ENCODE measurements at regions not wholly inside any gene's neighbourhood (a gene's known extent, or its start where the extent isn't known, plus 50 kb on each side); places are given as distances from the start of the nearest gene placed in this dataset.

DNA sequence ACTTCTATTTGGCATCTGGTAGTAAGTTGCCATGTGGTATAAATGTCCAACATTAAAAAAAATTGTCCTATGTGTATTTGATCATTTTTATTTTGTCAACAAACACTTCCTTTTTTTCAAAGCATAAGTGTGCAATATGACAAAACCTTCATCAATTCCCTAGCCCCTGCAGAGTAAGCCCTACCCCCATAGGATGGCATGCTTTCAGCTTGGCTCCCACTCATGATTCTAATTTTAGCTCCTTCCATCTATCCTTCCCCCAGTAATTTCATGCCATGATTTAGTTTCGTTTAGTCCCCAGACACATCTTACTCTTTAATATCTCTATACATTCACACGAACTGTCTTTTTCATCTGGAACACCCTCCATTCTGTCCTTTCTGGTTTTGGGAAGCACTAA lies 250.6 kb upstream of the RAG2 start:
- H3K27ac Mint-ChIP-seq, result no peak overlapping the region
- no peaks in the 10 kb centered on the region for H3K36me3 Mint-ChIP-seq (ENCODE audit: low read depth)
- no peak for DNase-seq
- no peak overlapping the region for H3K4me3 Mint-ChIP-seq
- no peaks in the 10 kb centered on the region for H3K9me3 Mint-ChIP-seq
- H3K27me3 Mint-ChIP-seq, result no peaks in the 10 kb centered on the region
- H3K4me1 Mint-ChIP-seq (ENCODE audit: low read depth), result no peaks in the 10 kb centered on the region

DNA sequence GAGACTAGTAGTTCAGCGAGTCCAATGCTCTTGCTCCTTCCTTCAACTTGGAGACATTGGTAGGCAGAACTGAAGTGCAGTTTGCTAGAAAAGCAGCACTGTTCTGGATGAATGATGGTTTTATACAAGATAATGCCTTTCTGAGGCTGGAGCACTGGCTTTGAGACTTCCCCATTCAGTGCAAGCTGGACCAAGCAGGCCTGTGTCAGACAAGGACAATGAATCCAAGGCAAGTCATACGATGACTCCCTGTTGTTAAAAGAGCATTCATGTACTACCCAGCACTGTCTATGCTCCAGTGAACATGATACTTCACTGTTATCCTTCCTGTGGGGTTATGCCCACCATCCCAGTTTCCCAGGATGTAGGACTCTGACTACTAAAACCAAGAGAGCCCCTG lies 242.3 kb upstream of the RAG2 start:
- no peak overlapping the region for H3K27ac Mint-ChIP-seq
- no peak overlapping the region for H3K4me3 Mint-ChIP-seq
- H3K36me3 Mint-ChIP-seq (ENCODE audit: low read depth), result no peaks in the 10 kb centered on the region
- no peak for DNase-seq
- H3K27me3 Mint-ChIP-seq, result no peaks in the 10 kb centered on the region
- H3K4me1 Mint-ChIP-seq (ENCODE audit: low read depth), result no peaks in the 10 kb centered on the region
- H3K9me3 Mint-ChIP-seq, result no peaks in the 10 kb centered on the region

DNA sequence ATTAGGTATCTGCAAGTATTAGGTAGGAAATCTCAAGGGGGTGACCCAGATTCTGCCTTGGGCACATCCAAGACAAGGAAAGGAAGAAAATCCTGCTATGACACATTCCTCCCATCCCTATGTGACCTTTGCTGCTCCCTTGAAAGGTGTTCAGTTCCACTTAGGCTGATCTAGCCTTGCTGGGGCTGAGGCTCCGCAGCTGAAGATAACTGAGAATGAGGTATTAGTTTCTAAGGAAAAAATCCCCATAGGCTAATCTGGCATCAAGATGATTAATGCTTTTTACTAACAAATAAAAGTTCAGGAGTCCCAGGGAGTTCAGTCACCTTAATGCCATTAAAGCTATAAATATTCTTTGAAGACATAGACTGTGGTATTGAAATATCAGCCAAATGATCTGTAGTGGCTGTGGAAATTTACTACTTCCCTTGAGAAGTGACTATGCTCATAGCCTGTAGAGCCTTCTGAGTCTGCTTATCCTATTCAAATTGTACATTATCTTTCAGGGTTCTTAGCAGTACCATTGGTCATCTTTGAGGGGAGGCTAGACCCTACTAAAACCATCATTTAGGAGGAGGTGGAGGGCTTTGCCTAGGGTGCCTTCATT lies 239.9 kb upstream of the RAG2 start:
- Mint-ChIP-seq H3K4me3 (no peak overlapping the region), H3K36me3 (ENCODE audit: low read depth) (no peaks in the 10 kb centered on the region), H3K27ac (no peak overlapping the region), H3K9me3 (no peaks in the 10 kb centered on the region), H3K27me3 (no peaks in the 10 kb centered on the region), H3K4me1 (ENCODE audit: low read depth) (no peaks in the 10 kb centered on the region)
- no peak for DNase-seq

DNA sequence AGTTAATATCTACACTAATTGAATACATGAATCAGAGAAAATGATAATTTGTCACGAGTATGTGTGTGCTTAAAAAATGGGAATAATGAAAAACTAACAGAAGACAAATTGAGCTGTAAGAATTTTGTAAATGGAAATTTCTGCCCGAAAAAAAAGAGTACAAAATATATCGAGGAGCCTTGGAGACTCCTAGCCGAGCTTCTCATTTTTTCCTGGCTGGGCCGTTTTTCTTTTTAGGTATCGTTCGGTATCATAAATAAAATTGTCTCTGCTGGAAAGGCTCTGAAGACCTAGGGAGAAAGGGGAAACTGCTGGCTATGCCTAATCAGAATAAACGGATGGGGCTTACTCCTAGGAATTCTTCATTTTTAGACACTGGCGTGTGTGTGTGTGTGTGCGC lies 227.2 kb upstream of the RAG2 start:
- H3K4me3 Mint-ChIP-seq, result no peak overlapping the region
- H3K9me3 Mint-ChIP-seq, result no peaks in the 10 kb centered on the region
- no peaks in the 10 kb centered on the region for H3K27me3 Mint-ChIP-seq
- no peak for DNase-seq
- no peak overlapping the region for H3K27ac Mint-ChIP-seq
- no peaks in the 10 kb centered on the region for H3K4me1 Mint-ChIP-seq (ENCODE audit: low read depth)
- H3K36me3 Mint-ChIP-seq (ENCODE audit: low read depth), result no peaks in the 10 kb centered on the region

DNA sequence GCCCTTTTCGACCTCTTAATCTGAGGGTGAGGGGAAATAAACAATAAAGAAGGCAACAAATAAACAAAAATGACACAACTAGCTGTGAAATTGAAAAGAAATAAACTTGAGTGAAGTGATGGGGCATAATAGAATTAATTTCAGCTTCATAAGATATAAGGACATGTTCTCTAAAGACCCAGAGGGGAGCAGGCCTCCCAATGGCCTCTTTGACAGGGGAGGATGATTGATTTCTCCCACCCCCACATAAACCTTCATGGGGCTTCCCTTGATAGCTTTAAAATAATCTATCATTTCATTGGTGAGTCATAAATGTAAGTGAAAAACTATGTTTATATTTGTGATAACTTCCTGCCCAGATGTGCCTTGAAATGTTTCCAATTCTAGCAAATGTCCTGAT lies 226.3 kb upstream of the RAG2 start:
- no peaks in the 10 kb centered on the region for H3K9me3 Mint-ChIP-seq
- H3K4me3 Mint-ChIP-seq, result no peak overlapping the region
- no peak overlapping the region for H3K27ac Mint-ChIP-seq
- H3K27me3 Mint-ChIP-seq, result no peaks in the 10 kb centered on the region
- no peaks in the 10 kb centered on the region for H3K4me1 Mint-ChIP-seq (ENCODE audit: low read depth)
- no peaks in the 10 kb centered on the region for H3K36me3 Mint-ChIP-seq (ENCODE audit: low read depth)
- no peak for DNase-seq

DNA sequence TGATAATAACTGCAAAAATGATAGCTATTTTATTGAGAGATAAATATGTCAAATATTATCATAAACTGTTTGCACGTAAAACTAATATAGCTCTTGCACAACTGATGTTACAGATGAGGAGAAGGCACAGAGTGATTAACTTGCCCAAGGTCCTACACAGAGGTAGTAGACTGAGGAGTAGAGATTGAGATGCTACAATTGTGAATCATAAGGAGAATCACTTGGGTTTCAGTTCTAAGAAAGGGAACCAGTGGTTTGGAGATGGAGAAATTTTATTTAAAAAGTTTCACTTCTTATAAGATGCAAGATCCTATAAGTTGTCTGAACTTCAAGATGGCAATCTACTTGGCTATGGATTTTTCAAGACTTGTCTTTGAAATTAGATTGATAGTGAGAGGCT lies 224.8 kb upstream of the RAG2 start:
- H3K4me1 Mint-ChIP-seq (ENCODE audit: low read depth), result no peaks in the 10 kb centered on the region
- H3K9me3 Mint-ChIP-seq, result no peaks in the 10 kb centered on the region
- no peaks in the 10 kb centered on the region for H3K27me3 Mint-ChIP-seq
- DNase-seq, result no peak
- H3K27ac Mint-ChIP-seq, result no peak overlapping the region
- no peak overlapping the region for H3K4me3 Mint-ChIP-seq
- no peaks in the 10 kb centered on the region for H3K36me3 Mint-ChIP-seq (ENCODE audit: low read depth)

DNA sequence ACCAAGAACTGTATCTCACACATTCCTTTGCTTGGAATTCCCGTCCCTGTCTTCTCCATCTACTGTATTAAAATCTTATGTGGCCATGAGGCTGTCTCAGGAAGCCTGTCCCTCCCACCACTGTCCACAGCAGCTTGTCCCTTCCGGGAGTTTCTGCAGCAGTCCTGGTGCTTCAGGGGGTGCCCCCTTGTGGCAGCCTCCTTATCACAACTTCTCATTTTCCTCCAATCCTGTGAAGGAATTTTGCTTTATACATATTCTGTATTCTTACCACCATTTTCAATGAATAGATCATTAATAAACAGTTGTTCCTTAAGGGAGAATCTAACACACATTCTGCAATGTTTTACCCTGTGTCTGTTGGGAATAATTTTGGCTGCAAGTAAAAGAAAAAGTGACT lies 220.4 kb upstream of the RAG2 start:
- Mint-ChIP-seq H3K27me3 (no peaks in the 10 kb centered on the region), H3K36me3 (ENCODE audit: low read depth) (no peaks in the 10 kb centered on the region), H3K27ac (no peak overlapping the region), H3K4me3 (no peak overlapping the region), H3K9me3 (no peaks in the 10 kb centered on the region), H3K4me1 (ENCODE audit: low read depth) (no peaks in the 10 kb centered on the region)
- no peak for DNase-seq

DNA sequence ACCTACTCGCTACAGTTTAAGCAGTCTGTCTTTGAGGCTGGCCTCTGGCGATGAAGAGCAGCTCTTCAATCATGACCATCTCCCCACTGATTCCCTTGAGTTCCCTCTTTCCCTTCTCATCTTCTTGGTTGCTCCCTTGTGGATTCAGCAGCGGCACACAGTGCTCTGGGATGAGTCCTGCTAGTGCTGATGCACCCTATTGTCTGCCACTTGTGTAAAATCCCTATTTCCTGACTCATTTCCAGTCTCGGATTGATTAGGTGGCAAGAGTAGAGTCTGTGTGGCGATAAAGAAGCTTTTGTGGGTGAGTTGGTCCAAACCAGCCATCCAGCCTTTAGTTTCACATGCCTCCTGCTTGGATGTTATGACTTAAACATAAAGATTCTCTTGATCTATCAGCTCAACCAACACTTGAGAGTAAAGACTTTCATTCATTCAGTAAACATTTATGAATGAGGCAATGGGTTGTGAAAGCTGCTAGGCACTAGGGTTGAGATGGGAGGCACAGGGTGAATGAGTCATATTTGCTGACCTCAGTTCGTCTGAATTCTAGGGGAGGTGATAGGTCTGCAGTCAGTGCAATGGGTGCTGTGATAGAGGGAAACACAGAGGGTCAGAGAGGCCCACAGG lies 219.4 kb upstream of the RAG2 start:
- no peak overlapping the region for H3K27ac Mint-ChIP-seq
- no peaks in the 10 kb centered on the region for H3K36me3 Mint-ChIP-seq (ENCODE audit: low read depth)
- H3K27me3 Mint-ChIP-seq, result no peaks in the 10 kb centered on the region
- H3K9me3 Mint-ChIP-seq, result no peaks in the 10 kb centered on the region
- H3K4me1 Mint-ChIP-seq (ENCODE audit: low read depth), result no peaks in the 10 kb centered on the region
- no peak for DNase-seq
- no peak overlapping the region for H3K4me3 Mint-ChIP-seq

DNA sequence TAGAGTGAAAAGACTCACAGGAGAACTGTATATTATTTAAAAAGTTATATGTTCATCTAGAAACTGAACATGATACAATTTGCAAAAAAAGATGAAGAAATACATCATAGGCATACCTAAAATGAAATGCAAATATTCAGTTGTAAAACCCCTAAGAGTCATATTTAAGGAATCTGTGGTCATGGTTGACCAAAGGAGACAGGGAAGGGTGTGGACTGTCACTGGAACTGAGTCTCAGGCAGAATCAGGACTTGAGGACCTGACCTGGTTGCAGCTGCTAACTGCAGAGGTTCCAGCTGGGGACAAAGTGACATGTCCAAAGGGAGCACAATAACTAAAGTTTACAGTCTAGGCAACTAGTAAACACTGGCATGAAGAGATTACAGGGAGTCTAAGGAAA lies 211.3 kb upstream of the RAG2 start:
- Mint-ChIP-seq H3K4me1 (ENCODE audit: low read depth) (no peaks in the 10 kb centered on the region), H3K27ac (no peak overlapping the region), H3K27me3 (no peaks in the 10 kb centered on the region), H3K36me3 (ENCODE audit: low read depth) (no peaks in the 10 kb centered on the region), H3K9me3 (no peaks in the 10 kb centered on the region), H3K4me3 (no peak overlapping the region)
- DNase-seq, result no peak

DNA sequence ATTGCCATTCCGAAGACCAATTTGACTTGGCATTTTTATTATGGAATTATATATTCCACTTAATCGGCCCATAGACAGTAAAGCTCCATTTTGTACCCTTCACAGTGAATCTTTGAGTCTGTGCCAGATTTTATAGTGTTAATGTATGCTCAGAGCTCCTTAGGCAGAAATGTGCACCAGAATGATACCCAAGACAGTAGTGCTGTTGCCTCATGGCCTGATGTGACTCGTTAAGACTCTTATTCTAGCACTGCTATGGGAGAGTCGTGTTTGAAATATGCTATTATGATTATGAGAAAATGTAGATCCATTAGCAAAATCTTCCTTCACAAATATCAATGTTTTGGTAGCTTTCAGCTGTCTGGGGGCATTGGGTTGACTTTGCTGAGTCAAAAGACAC lies 209.8 kb upstream of the RAG2 start:
- Mint-ChIP-seq H3K9me3 (no peaks in the 10 kb centered on the region), H3K27ac (no peak overlapping the region), H3K27me3 (no peaks in the 10 kb centered on the region), H3K4me1 (ENCODE audit: low read depth) (no peaks in the 10 kb centered on the region), H3K4me3 (no peak overlapping the region), H3K36me3 (ENCODE audit: low read depth) (no peaks in the 10 kb centered on the region)
- DNase-seq, result no peak

DNA sequence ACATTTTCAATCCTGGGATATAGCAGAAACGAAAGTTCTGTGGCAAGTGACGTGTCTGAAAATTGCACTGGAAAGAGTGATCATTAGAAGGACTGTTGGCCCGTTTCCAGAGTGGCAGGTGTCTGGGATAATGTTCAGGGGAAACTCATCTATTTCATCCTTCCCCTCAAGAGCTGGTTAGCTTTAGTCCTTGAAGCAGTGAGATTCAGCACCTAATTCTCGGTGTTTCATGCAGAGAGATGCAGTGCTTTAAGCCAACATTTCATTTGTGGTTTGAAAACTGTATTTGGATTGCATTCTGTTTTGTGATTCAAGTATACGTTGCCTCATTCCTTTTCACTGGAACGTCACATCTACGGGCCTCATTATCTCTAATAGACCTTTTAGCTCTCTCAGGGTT lies 205.0 kb upstream of the RAG2 start:
- H3K4me1 Mint-ChIP-seq (ENCODE audit: low read depth), result no peaks in the 10 kb centered on the region
- no peaks in the 10 kb centered on the region for H3K36me3 Mint-ChIP-seq (ENCODE audit: low read depth)
- H3K27me3 Mint-ChIP-seq, result no peaks in the 10 kb centered on the region
- DNase-seq, result no peak
- no peak overlapping the region for H3K27ac Mint-ChIP-seq
- H3K9me3 Mint-ChIP-seq, result no peaks in the 10 kb centered on the region
- H3K4me3 Mint-ChIP-seq, result no peak overlapping the region

DNA sequence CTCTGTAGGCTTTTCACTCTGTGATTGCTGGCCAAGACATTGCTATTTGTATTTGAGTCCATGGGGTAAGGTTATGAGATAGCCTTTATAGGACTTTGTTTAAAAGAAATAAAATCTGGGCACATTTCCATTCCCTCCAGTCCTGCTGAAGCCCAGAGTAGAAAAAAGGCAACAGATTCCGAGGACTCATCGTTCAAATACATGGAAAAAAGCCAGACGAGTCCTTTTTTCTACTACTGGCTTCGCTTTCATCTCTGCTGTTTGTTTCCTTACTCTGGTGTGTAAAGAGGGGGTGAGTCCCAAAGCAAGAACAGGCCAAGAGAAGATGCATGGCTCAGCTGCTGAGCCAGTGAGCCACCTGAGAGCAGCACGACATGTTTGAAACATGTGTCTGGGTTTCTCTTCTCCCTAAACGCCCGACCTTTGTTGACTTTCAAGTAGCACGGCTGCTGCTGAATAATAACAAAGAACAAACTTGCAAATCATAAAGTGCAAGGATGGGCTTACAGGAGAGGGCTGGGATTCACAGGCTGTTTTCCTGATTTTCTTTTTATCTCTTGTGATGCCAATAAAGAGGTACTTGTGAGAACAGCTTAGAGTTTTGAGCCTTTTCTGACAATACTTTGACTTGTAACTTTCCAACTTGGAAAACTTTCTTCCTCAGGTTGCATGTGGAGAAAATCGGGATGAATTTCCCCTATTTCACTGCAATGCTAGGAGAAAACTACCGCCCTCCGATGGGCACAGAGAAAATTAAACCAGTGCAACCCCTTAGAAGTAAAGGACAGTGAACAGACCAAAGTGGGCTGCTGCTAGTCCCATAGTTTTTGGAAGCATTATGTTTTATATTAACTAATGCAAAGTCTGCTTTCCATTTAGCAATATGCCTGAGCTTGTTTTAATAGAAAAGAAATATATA lies 195.2 kb upstream of the RAG2 start:
- Mint-ChIP-seq H3K4me3 (no peak overlapping the region), H3K36me3 (ENCODE audit: low read depth) (no peaks in the 10 kb centered on the region), H3K27me3 (no peaks in the 10 kb centered on the region), H3K9me3 (no peaks in the 10 kb centered on the region), H3K4me1 (ENCODE audit: low read depth) (no peaks in the 10 kb centered on the region), H3K27ac (no peak overlapping the region)
- no peak for DNase-seq

DNA sequence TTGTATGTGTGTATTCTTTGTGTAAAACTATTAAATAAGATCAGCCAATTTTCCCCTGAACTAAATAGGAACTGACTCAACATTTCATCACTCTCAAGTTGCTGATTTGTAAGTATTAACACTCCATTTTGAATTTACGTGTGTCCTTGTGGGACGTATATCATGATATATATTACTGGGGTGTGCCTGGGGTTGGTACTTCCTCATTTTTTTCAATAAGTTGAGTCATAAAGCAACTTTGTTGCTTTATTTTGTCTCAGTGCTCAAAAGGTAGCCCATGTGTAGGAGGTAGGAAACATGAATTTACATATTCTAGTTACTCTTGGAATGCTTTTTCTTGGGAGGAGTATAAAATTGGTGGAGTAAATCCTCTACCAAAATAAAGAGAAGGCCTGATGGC lies 193.9 kb upstream of the RAG2 start:
- Mint-ChIP-seq H3K27ac (no peak overlapping the region), H3K9me3 (no peaks in the 10 kb centered on the region), H3K27me3 (no peaks in the 10 kb centered on the region), H3K36me3 (ENCODE audit: low read depth) (no peaks in the 10 kb centered on the region), H3K4me3 (no peak overlapping the region), H3K4me1 (ENCODE audit: low read depth) (no peaks in the 10 kb centered on the region)
- DNase-seq, result no peak

DNA sequence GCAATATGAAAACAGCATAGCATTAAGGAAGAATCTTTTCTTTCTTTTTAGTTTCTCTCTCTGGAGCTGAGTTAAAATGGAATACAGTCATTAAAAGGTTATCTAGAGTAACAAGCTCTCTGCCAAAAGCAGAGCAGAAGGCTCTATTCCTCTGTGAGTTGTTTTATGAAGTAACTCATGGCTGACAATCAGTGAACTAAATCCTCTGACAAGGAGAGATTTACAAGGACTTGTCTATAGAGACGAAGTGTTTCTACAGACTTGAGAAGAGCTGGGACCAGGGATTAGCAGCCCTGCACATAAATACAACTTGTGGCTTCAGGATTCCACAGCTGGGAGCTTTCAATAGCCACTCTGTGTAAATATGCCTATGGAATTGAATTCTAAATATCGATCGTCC lies 192.5 kb upstream of the RAG2 start:
- no peak for DNase-seq
- Mint-ChIP-seq H3K9me3 (no peaks in the 10 kb centered on the region), H3K4me3 (no peak overlapping the region), H3K4me1 (ENCODE audit: low read depth) (no peaks in the 10 kb centered on the region), H3K27me3 (no peaks in the 10 kb centered on the region), H3K27ac (no peak overlapping the region), H3K36me3 (ENCODE audit: low read depth) (no peaks in the 10 kb centered on the region)

DNA sequence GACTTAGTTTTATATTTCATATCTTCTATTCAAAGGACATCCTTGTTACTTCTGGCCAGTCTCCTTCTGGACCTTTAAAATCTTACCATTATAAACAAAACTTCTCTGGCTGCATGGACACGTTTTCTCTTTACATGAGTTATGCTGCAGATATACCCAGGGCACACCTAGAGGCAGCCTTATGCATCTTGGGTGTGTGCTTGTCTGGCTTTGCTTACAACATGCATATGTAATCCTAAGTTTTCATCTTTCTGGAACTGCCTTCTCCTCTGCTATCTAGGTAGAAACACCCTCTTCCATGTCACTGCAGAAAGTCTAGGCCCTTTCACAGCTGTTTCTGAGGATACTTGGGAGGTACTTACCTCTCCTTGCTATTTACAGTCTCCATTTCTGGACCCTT lies 185.8 kb upstream of the RAG2 start:
- Mint-ChIP-seq H3K27me3 (peaks cover 4% of the 10 kb centered on the region), H3K4me3 (no peak overlapping the region), H3K4me1 (ENCODE audit: low read depth) (no peaks in the 10 kb centered on the region), H3K27ac (no peak overlapping the region), H3K36me3 (ENCODE audit: low read depth) (no peaks in the 10 kb centered on the region), H3K9me3 (no peaks in the 10 kb centered on the region)
- no peak for DNase-seq

Data from activated T-cell treated with anti-CD3 and anti-CD28 coated beads, Interleukin-2, amount 50 U/mL, for 24 hours (primary cell).